ENCODE measurements at regions not wholly inside any gene's neighbourhood (a gene's known extent, or its start where the extent isn't known, plus 50 kb on each side); places are given as distances from the start of the nearest gene placed in this dataset.

GRCh38 chr11:8740129-8740528, 57.5 kb downstream of the RPL27A start:
- no peak for DNase-seq (ENCODE audit: low read depth in 2 of 2)

- no peak for DNase-seq (ENCODE audit: low read depth in 2 of 2)
Measured at GRCh38 chr11:8744423-8744822, 61.8 kb downstream of the RPL27A start.

DNA sequence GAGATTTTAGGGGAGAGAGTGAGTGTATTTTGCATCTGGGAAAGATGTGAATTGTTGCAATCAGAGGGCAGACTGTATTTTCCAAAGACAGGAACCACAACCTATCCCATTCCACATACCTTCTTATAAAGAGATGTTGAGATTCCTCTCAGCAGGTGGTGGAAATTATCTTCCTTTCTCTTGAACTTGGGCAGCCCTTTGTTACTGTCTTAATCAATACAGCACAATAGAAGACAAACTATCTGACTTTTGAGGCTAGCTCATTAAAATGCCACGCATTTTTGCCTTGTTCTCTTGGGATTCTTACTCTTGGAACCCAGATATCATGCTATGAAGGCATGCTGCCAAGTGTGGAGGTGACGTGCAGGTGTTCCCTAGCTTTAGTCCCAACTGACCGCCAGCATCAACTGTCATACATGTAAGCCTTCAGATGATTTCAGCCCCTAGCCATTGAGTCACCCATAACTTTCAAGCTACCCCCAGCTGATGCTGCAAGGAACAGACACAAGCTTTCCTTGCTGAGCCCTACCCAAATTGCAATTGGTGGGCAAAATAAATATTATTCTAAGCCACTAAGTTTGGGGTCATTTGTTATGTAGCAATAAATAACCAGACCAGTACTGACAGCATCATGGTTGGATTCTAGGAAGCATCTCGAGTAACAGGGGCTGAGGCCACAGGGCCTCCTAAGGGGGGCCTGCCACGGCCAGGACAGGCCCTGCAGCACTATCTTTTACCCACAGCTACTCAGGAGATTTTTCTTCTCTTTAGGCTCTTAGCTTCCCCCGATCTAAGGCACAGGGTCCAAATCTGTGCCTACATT, 63.0 kb downstream of the RPL27A start:
- DNase-seq (ENCODE audit: low read depth in 2 of 2), result no peak

GRCh38 chr11:8746331-8746974, 63.9 kb downstream of the RPL27A start:
- DNase-seq (ENCODE audit: low read depth in 2 of 2), result no peak

DNA sequence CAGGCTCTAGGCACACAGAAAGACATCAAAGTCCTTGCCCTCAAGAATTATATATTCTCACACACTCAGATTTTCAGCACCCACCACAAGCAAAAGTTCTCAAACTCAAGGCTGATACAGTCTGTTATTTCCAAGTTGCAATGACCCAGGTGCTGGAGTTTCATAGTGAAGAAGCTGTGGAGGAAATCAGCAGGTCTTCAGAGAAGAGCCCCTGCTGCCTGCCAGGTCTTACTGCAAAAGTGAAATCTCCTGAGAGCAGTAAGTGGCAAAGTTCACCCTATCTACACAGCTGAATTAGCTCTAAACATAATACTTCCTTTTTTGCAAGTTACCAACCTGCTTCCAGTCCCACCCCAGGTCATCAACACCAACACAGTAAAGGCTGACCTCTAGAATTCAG, 64.6 kb downstream of the RPL27A start:
- DNase-seq (ENCODE audit: low read depth in 2 of 2), result no peak

- no peak for DNase-seq (ENCODE audit: low read depth in 2 of 2)
Measured at GRCh38 chr11:8748317-8748716, 65.7 kb downstream of the RPL27A start.

GRCh38 chr11:8749202-8749601, 66.6 kb downstream of the RPL27A start:
- no peak for DNase-seq (ENCODE audit: low read depth in 2 of 2)

DNA sequence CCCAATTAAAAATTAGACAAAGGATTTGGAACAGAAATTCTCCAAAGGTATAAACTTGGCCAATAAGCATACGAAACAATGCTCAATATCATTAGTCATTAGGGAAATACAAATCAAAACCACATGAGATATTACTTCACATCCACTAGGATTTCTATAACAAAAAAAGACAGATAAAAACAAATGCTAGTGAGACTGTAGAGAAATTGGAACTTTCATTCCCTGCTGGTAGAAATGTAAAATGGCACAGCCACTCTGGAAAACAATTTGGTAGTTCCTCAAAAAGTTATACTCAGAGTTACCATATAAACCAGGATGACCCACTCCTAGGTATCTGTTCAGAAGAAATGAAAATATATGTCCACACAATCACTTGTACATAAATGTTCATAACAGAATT, 71.6 kb downstream of the RPL27A start:
- DNase-seq (ENCODE audit: low read depth in 2 of 2), result no peak

DNA sequence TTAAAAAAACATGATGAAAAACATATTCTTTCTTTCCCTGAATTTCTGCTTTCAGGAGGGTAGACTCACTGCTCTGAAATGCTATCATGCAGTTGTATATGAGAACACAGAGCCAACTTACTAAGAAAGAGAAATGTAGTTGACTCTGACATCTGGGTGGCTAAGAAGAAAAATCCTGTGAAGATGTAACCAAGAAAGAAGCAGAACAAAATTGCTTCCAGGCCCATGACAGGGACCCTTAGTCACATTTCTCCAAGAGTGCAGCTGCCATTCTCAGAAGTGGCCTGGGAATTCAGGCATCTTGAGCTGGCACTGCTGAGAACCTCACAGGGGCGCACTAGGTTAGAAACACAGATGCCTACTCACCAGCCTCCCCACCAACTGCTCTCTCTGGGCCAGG, 73.6 kb downstream of the RPL27A start:
- DNase-seq (ENCODE audit: low read depth in 2 of 2), result no peak

DNA sequence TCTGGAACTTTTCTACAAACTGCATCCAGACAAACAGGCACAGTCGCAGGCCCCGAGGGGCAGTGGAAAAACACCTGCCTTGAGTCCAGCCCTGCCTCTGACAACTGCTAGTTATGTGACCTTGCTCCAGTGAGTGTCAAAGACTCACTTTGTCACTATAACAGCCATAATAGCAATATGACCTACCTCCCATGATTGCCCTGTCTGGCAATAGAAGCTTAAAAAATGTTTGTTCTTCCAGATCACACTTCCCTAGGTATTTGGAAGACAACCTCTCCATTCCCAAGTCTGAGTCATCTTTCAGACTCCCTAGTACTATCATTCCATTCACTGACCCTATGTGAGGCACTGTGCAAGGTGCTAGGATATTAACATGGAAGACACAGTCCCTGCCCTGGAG, 74.5 kb downstream of the RPL27A start:
- no peak for DNase-seq (ENCODE audit: low read depth in 2 of 2)

- DNase-seq (ENCODE audit: low read depth in 2 of 2), result no peak
Measured at GRCh38 chr11:8757533-8757932, 74.9 kb downstream of the RPL27A start.

GRCh38 chr11:8758619-8759169, 76.1 kb downstream of the RPL27A start:
- no peak for DNase-seq (ENCODE audit: low read depth in 2 of 2)

DNA sequence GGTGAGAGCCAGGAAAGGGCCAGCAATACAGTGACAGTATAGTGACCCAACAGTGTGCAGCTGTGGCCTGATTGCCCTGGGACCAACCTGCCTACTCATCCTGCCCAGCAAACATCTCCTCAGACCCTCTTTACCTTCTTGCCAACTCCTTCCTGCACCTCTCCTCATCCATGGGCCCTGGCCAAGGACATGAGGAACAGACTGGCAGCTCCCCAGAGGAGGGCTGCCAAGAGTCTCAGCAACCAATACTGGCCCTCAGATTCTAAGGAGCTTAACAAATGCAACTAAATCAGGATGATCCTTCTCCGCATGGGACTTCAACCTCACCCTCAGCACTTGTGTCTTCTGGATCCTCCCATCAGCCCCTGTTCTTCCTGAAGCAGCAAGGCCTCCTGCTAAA, 77.0 kb downstream of the RPL27A start:
- DNase-seq (ENCODE audit: low read depth in 2 of 2), result no peak

DNA sequence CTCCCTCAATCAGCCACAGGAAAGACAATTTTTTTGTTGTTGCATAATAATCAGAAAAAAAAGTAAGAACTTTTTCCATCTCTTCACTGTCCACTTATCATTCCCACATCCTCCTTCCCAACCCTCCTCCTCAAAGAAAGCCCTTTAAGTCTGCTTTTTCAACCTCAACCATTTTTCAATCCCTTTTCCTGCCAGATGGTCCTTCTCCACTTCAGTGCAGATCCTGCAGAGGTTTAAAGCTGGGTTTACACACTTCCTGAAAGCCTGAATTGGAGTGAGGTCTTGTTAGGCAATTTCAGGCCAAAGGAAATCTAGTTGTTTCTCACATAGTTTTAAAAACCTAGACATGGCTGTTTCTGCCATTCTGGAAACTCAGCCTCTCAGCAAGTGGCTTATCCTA, 78.3 kb downstream of the RPL27A start:
- no peak for DNase-seq (ENCODE audit: low read depth in 2 of 2)

GRCh38 chr11:8763070-8763685, 80.6 kb downstream of the RPL27A start:
- no peak for DNase-seq (ENCODE audit: low read depth in 2 of 2)

GRCh38 chr11:8765294-8765693, 82.7 kb downstream of the RPL27A start:
- no peak for DNase-seq (ENCODE audit: low read depth in 2 of 2)

- DNase-seq (ENCODE audit: low read depth in 2 of 2), result no peak
Measured at GRCh38 chr11:8766043-8766987, 83.7 kb downstream of the RPL27A start.

DNA sequence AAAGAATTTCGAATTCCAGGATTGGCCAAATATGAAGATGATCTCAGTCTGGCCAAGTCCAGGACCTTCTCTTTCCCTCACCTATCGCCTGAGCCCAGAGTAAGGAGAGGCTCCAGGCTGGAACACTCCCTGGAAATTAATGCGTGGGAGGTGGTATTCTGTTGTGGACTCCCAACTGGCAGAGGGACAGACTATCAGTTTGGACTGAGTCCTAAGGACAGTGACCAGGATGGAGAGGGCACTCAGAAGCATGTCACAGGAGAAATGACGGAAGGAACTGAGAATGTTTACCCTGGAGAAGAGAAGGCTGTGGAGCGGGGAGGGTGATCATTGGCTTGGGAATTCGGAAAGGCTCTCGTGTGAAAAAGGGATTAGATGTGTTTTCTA, 84.4 kb downstream of the RPL27A start:
- no peak for DNase-seq (ENCODE audit: low read depth in 2 of 2)

DNA sequence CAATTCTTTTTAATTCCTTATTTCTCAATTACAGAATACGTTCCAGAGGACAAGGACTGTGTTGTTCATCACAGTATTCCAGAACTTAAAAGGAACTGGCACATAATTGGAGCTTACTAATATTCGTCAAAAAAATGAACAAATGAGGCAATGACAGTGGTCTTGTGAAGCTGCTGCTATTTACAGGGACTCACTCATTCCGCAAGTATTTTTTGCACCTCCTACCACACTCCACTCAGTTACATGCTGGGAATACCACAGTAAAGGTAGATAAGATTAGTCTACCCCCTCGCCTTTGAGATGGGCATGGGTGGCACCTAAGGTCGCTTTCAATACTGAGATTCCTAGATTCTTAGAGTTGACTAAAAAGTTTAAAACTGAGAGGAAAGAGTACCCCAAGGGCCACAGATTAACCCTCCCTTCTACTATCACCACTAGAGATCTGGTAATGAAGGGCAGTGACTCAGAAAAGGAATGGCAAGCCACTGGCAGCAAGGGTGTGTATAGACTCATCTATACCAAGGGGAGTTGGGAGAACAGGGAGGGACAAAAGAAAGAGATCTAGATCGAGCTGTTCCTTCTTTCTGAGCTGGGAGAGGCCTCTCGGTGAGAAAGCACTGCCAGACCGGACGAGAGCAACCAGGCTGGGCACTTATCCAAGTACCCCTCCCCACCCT, 85.0 kb downstream of the RPL27A start:
- DNase-seq (ENCODE audit: low read depth in 2 of 2), result no peak

- no peak for DNase-seq (ENCODE audit: low read depth in 2 of 2)
Measured at GRCh38 chr11:8768625-8769333, 86.2 kb downstream of the RPL27A start.

Data from stimulated activated CD8-positive, alpha-beta memory T cell treated with anti-CD3 and anti-CD28 coated beads, Interleukin-7, amount 100 ng/mL, for 1 hour (primary cell).